ENCODE measurements at regions not wholly inside any gene's neighbourhood (a gene's known extent, or its start where the extent isn't known, plus 50 kb on each side); places are given as distances from the start of the nearest gene placed in this dataset.

DNA sequence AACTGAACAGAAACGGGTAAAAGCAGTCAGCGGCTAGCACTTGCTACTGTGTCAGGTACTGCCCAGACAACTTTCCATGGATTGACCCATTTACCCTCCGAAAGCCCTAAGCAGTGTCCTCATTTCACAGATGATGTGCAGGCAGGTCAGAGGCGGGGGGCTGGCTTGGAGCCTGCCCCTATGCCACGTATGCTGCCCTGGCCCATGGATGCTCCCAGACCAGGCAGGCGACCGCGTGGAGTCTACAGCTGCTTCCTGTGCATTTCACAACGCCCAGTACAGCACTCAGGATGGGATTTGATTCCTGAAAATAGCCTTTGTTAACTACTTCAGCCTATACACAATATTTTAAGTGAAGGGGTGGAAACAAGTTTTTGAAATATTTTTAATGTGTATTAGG is 202.9 kb downstream of the NXNL2 start:
- peak; percentile 4 for DNase-seq

DNA sequence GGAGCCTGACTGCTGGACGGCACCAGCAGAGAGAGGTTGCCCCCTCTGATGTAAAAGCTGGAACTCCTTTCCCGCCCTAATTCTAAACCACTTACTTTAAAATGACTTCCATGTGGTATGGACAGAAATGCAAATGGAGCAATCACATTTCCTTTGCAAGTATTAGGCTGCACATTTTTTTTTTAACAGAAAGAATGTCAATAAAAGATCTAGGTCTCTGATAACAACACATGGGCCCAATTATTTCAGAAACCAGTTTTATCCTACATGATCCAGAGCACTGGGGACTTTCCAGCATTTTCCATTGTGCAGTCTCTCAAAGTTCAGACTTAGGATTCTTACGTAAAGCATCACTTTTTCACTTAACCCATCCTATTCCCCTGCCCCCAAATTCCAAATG is 203.7 kb downstream of the NXNL2 start:
- DNase-seq: no peak

DNA sequence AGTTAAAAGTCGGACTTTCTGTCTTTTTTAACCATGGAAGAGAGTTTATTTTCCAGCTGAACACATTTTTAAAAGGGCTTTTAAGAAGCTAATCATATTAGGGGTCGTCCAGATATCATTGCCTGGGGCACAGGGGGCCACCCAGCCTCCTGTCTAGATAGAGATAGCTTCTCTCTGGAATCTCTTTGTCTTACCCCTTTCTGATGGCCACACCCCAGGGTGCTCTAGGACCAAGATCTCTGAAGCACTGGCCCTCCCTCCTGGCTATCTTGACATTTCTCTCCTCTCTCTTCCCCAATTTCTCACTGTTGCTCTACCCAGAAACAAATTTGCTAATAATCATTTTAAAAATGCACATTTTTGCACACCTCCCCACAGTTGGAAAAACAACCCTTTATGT is 204.4 kb downstream of the NXNL2 start:
- no peak for DNase-seq

DNA sequence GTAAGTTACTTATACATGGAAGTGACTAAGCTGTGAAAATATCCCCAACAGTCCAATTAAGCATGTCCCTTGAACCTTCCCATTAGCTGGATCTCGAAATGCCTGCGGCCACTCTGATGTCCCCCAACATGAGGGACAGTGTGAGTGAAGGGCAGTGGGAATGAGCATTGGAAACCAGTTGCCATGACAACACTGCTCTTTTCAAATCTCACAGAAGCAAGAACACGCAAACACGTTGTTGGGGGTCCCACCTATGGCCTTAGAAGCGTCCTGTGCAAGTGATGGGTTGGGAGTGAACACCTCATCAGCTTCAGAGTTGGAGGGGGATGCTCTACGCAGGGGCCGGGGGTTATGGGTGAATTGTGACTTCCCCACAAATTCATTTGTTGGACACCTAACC is 205.9 kb downstream of the NXNL2 start:
- DNase-seq: no peak

DNA sequence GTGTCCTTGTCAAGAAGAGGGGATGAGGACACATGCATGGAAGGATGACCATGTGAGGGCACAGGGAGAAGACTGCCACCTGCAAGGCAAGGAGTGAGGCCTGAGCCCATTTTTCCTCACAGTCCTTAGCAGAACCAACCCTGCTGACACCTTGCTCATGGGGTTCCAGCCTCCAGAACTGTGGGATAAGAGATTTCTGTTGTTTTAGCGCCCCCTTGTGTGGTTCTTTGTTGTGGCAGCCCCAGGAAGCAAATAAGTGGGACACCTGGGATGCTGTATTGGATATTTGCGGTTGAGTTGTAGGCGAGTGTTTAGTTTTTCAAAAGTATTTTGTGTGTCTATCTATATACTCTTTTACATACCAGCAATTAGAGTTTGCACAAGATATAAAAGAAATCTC is 206.4 kb downstream of the NXNL2 start:
- DNase-seq: peak; percentile 9

DNA sequence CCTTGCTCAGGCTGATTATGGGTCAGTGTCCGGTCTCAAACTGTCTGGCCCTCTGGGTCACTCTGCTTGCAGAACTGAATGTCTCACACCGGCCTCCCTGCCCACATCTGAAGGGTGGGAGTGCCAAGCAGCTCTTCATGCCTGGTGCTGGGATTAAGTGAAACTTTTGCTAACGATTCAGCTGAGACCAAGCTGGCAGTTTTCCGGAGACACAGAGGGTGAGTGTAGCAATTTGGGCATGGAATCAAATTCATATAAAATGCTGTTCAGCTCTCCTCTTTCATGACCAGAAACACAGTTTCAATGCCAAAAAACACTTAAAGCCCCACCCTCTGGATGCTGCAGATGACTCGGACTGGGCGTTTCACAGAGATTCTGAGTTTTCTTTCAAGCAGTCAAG is 207.5 kb downstream of the NXNL2 start:
- no peak for DNase-seq

DNA sequence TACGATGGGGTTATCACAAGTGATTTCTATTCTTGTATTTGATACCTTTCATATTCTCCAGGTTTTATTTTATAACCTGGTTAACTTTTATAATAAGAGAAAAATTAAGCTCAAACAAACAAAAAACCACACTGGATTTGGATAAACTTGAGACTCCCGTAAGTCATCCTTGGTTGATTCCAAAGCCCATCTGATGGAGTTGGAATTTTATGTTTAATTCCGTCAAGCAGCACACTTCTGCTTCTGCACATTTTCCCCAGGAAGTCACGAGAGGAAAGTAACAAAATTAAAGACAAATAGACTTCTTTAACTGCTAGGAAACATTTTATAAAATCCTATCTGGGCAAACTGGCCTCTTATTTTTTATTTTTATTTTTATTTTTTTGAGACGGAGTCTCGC is 207.9 kb downstream of the NXNL2 start:
- DNase-seq: no peak

DNA sequence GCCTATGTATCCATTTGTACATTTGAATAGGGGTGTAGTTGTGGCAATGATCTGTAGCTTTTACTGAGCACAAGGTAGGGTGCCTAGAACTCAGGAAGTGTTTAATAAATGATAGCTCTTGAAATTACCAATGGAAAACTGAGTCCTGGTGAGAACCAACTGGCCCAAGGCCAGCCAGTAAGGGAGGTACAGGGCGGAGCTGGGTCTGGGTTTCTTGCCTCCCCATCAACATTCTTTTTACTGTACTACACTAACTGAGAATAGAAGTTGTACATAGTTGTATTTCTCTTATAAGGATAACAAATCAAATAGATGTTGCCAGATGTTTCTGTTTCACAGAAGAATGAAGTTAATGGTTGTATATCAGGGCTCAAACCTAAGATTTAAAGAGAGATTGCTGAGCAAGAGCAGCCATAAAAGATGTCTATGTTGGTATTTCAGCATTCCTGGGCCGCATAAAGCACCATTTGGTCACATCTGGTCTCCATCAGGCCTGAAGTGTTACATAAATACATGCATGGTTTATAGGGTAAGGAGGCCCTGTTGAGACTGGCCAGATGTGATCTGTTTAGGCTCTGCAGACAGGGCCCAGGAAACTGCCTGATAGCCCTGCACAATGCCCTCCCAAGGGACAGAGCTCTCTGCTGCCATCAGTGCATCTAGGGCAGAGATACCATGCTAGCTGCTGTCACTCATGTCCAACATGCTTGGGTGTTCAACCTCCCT is 210.5 kb downstream of the NXNL2 start:
- DNase-seq: no peak

DNA sequence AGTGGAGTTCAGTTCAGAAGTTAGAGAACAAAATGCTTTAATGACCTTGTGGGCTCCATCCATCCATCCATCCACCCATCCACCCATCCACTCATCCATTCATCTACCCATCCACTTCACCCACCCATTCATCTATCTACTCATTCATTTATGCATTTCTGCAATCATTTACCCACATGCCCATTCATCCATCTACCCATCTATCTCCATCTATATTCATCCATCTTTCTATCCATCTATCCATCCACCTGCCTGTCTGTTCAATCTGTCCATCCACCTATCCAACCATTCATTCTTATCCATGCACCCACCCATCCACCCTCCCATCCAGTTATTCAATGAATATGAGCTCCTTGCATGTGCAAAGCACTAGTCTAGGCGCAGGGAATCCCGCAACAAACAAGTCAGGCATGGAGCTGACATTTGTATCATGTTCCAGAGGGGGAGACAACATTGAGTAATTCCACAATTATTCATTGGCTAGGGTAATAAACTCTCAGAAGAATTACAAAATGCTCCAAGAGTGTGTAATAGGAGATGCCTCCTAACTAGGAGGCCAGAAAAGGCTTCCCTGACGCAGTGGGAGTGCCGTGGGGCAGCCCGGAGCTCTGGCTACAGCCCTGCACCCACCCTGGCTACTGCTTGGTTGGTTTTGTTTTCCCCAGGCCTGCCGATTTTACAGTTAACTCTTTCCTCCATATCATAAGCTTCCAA is 211.2 kb downstream of the NXNL2 start:
- DNase-seq: no peak

DNA sequence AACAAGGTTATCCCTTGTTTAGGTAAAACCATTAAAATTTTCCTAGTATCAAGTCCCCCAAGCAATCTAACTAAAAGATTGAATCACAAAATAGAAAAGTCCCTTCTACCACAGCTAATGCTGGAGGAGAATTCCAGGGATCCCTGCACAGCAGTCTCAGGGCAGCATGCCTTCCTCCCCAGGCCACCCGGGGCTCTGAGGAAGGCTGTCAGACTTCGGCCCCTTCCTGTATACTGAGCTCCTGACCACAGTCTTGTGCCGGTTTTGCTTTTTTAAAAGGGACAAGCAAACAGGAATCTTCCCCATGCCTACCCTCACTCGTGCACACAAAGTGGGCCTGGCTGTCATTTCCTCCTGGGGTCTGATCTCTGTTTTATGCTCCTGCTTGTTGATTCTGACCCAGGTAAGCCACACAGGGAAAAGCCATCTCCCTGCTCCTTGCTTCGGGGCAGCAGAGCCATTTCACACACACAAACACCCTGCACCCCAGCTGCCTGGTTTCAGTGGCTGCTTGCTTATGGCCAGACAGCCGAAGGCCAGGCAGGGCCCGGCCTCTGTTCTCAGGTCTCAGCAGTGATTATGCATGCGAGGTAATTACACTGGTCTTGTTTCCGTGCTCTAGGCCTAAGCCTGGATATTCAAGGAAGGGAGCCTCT is 211.9 kb downstream of the NXNL2 start:
- DNase-seq: no peak

DNA sequence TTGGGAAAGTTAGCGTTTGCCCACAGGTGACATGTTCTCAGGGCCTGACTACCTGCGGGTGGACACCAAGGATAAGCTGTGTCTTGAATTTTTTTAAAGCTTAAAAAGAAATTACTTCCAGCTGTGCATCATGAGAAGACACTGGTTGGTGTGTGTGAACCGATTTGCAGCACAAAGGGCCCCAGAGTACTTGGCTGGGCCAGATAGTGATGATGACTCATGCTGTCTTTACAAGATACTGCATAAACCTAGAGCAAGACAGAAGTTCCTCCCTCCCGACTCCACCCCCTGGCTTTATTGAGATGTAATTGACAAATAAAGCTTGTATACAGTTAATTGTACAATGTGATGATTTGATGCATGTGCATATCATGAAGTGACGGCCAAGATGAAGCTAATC is 212.8 kb downstream of the NXNL2 start:
- peak; percentile 82 for DNase-seq

DNA sequence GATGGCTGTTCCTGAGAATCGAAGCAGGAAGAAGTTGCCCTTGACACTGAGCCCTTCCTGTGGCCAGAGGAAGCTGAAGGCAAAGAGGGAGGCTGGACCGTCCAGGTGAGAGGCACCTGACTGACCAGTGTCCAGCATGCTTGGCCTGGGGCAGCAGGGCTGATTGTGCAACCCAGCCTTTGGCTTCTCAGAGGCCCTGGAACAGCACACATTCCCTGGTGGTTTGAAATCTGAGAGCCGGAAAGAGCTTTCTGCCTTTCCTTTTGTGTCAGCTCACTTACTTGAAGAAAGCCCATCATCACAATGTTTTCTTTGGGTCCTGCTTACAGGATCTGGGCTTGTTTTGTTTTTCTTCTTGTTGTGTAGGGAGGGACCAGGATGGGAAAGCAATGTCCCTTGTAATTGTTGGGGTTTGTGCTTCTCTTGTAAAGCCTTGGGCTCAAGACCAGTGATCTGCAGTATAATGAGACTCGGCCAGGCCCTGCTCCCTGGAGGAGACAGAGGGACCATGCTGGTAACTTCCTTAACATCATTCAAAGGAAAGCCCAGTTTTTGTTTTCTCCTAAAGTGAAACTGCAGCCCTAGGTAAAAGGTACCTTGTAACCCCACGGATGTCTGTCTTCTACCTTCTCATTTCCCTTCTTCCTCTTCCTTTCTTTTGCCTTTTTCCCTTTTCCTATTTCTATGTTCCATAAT is 213.7 kb downstream of the NXNL2 start:
- no peak for DNase-seq

DNA sequence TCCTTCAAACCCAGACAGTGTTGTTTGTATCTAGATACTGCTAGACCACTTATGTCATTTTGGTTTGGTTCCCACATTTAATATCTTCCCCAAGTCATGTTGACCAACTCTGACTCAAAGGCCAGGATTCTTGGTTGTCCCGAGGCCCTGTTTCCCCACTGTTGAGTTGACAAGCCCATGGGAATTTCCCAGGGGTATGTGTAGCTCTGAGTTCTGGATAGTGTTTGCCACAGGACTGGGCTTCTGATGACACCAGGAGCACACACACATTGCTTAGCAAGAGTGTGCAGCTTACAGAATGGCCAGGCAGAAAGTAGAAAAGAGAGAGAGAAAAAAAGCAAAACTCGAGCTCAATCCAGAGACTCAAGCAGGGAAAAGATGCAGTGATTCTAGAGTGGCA is 214.4 kb downstream of the NXNL2 start:
- DNase-seq: no peak

DNA sequence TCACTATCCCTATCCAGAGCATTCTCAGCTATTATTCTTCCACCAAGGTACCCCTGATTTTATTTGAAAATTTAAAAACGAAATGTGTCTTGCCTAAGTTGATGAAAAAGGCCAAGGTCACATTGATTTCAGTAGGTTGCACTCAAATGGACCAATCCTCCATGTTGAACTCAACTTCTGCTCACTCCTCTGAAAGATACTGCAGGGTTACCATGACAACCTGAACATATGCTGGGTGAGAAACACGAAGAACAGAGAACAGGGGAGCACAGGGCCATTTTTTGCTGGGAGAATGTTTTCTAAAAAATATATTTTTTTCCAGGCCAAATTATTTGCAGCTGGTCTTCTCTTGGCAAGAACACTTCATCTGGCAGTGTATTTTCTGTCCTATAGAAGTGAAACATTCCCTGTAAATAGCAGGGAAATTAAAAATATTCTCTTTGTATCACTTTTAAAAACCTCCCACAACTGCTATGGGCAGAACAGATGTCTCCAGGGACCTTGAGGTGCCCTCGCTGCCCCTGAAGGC is 215.9 kb downstream of the NXNL2 start:
- DNase-seq: peak; percentile 9

DNA sequence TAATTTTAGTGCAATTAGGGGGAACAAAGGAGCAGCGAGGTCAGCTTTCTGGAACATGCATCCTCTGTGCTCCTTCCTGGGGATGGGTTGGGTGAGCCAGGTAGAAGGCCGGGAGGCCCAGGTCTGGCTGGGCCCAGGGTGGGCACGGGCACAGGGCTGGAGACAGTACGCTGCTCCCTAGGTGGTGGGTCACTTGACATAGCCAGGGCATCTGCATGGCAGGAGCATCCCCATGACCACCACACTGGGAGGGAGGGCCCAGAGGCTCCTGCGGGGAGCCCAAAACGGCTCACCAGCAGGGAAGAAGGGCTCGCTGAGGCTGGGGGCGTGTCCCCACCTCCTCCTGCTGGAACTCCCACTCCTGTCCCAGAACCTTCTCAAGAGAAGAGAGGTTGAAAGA is 216.8 kb downstream of the NXNL2 start:
- DNase-seq: no peak

DNA sequence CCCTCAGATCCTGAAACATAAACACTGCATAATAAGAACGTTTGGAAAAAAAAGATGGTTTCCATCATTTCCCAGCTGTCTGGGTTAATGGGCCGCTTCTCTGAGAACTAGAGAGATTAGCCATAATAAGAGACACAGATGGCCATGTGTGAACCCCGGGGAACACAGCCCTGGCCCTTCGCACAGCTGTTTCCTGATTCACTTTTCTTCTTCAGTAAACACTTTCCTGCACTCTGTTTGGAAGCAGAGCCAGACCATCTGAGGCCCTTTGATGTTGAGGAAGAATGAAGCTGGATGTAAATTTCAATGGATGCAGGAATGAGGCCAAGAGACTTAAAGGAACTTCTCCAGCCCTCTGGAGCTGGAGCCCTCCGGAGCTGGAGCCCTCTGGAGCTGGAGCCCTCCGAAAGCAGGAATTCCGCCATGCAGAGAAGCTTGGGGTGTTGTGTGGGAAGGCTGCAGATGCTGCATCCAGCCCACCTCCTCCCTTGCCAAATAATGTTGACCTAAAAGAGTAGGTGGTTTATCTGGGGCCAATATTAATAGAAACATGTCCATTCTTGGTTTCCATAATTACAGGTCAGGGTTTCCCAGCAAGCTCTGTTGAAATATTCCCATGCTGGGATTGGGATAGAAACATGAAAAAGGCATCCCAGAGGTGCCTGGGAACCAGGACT is 218.9 kb downstream of the NXNL2 start:
- DNase-seq: no peak

DNA sequence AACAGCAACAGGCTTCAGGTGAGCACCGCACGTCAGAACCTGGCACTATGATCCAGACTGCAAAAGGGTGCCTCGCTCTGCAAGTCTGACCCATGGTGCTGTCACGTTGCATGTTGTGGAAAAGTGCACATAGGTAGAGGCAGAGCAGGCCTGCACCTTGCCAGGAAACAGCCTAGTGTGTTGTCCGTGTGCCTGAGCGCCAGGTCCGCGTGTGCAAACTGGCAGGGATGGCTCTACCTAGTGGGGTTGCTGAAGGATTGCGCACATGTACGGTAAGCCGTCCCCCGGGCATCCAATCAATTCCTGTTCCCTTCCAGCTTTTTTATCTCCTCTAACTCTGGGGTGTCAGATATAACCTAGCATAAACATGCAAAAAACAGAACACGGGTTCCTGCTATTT is 219.5 kb downstream of the NXNL2 start:
- DNase-seq: no peak

DNA sequence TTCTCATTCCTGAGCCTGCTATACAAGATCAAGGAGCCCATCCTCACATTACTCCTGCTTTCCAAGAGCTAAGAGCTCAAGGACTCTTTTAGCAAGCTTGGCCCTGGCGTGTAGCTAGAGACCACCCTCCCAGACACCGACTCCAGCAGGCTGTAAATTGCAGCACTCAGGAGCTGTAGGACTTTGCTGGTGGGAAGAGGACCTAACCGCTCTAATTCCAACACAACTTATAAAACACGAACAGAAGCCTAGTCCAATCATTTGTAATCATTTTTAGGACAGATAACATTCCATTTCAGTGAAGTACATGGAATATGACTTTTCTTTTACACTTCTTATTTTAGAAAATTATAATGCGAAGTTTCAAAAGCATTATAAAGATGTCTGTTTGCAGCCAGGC is 219.9 kb downstream of the NXNL2 start:
- no peak for DNase-seq

DNA sequence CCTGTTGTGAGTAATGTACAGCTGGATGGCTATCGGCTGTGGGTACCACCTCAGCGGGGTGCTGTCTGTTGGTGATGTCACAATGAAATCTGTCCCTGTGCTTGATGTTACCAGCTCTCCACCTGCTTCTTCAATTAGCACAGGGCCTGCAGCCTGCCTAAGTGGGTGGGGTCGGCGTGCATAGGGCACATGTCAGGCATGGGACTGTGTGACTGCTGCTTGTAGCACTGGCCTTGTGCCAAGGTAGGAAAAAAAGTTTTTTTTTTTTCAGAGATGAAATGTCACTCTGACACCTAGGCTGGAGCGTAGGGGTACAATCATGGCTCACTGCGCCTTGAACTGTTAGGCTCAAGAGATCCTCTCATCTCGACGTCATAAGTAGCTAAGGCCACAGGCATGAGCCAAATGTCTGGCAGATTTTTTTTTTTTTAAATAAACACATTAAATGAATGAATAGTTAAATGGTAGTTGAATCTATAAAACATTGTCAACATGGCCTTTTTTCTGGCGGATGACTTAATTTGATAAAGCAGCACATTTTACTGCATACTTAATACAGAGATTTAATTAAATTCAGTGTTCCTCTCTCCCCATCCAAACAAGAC is 222.5 kb downstream of the NXNL2 start:
- no peak for DNase-seq

DNA sequence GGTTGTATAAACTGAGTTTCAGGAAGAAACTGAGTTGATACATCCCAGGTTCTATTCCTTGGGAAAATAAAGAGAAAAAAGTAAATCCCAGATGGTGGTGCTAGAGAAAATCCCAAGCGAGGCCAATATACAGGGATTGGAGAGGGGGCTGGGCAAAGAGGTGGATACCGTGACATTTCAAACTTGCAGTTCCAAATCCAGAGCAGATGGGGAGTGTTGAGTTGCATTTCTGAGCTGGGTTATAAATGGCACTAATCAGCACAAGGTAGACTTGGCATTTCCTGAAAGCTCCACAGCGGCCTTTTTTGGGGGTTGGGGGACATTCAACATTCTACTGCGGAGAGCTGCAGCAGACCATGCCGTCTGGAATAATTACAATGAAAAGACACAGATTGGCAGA is 224.4 kb downstream of the NXNL2 start:
- DNase-seq: no peak

DNA sequence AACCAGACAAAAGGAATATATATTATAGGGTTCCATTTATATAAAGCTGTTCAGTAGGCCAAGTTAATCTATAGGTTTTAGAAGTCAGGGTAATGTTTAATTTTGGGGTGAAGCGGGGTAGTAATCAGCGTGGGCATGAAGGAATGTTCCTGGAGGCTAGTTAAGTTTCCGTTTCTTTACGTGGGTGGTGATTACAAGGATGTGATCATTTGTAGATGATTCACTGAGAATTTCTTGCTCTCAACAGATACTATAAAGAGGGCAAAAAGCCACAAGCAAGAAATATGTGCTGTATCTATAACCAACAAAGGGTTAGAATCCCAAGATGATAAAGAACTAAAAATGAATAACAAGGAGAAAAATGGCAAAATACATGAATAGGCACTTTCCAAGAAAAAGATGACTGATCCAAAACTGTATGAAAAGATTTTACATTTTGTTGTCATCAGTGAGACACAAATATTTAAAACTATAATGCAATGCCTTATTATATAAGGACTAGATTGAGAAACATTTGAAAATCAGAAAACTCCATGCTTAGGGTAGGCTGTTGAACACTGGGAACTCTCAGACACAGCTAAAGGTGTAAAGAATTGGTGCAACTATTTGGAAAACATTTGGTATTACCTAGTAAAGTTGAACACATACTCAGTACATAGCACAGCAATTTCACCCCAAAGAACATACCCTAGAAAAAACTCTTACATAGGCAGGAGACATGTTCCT is 224.3 kb upstream of the S1PR3 start:
- no peak for DNase-seq

DNA sequence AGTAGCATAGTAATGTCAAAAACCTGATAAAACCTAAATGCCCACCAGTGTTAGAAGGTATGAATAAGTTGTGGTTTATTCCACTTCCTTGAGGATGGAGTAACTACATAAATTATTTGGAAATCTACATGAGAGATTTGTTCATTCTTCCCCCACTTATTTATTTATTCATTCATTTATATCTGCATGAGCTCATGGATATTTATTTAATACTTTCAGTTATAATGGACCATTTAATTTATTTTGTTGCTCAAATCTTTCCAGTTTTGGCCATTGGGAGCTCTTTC is 223.8 kb upstream of the S1PR3 start:
- no peak for DNase-seq
